Lung (tissue), 11 donors: ENCODE measurements at regions not wholly inside any gene's neighbourhood (a gene's known extent, or its start where the extent isn't known, plus 50 kb on each side); places are given as distances from the start of the nearest gene placed in this dataset.

ENCODE experiments used
- ATAC-seq: fragments of 200-7000 bp; cut with Tn5 transposase; one replicate; pipeline ENCODE4 v1.9.1; 2020; ENCODE audit warnings: moderate number of reproducible peaks; ENCODE audit not compliant: insufficient read depth, low FRiP score
- DNase-seq, 3 donors: peaks; one replicate each; pipeline ENCODE4 v3.0.0-alpha.2; 2013 to 2017
- H3K27ac ChIP-seq, 2 donors: one replicate each; pipeline ENCODE4 v1.5.1; 2013; ENCODE audit warnings: mild to moderate bottlenecking in 2 of 2, moderate library complexity in 2 of 2, control low read depth in 1 of 2, inconsistent platforms in 1 of 2, low read depth in 1 of 2, low read length in 1 of 2
- H3K27me3 ChIP-seq, 3 donors: one replicate each; pipeline ENCODE4 v1.5.1; 2013; ENCODE audit warnings: low read length in 2 of 3; ENCODE audit not compliant: control insufficient read depth in 3 of 3, insufficient read depth in 3 of 3
- H3K36me3 ChIP-seq, 4 donors: one replicate each; pipeline ENCODE4 v1.5.1; 2013; ENCODE audit warnings: low read length in 4 of 4, mild to moderate bottlenecking in 1 of 4, moderate library complexity in 1 of 4; ENCODE audit not compliant: control insufficient read depth in 4 of 4, insufficient read depth in 4 of 4
- H3K4me1 ChIP-seq, 5 donors: one replicate each; pipeline ENCODE4 v1.5.1; 2013; ENCODE audit warnings: low read length in 5 of 5, mild to moderate bottlenecking in 2 of 5, moderate library complexity in 1 of 5; ENCODE audit not compliant: control insufficient read depth in 5 of 5, insufficient read depth in 5 of 5
- H3K4me3 ChIP-seq: one replicate; pipeline ENCODE4 v1.5.1; 2013; ENCODE audit warnings: mild to moderate bottlenecking, control low read depth, moderate library complexity
- H3K9ac ChIP-seq, 2 donors: one replicate each; pipeline ENCODE4 v1.5.1; 2013; ENCODE audit warnings: low read length in 2 of 2, control low read depth in 1 of 2; ENCODE audit not compliant: insufficient read depth in 1 of 2
- H3K9me3 ChIP-seq, 4 donors: one replicate each; pipeline ENCODE4 v1.5.1; 2013; ENCODE audit warnings: low read length in 3 of 4, mild to moderate bottlenecking in 1 of 4, moderate library complexity in 1 of 4; ENCODE audit not compliant: control insufficient read depth in 4 of 4, insufficient read depth in 3 of 4
- CTCF ChIP-seq: IDR thresholded peaks from 2 replicates; pipeline ENCODE4 v1.5.1; 2012; ENCODE audit warnings: mild to moderate bottlenecking; ENCODE audit errors: control extremely low read depth, extremely low read depth
- WGBS, 2 donors: extraction: QIAGEN DNeasy Blood & Tissue Kit; methylation state at CpG; one replicate each; pipeline ENCODE4 v1.1.7; 2013; 5-methylcytosine and 5-hydroxymethylcytosine counted together
- donor health status: control.
- donor health status: control.
- donor health status: Bipolar disorder and iron deficiency.
- donor health status: healthy.
- donor health status: DM: yes; HTN: yes; CAD: no.

- DNase-seq (no peak), ATAC-seq (no peak)
- Histone ChIP-seq H3K4me1 (no peaks in the 10 kb centered on the region), H3K27me3 (no peaks in the 10 kb centered on the region), H3K4me3 (no peak overlapping the region), H3K27ac (no peak overlapping the region), H3K36me3 (no peaks in the 10 kb centered on the region), H3K9me3 (peaks cover 0 to 4% (median 0%) of the 10 kb centered on the region in 4 donors), H3K9ac (no peak overlapping the region)
- no peak for TF ChIP-seq CTCF
- 47 to 73% methylated on average over 2 of the region's 2 CpGs for WGBS, 2 donors
Measured at GRCh38 chr1:5231541-5232315, 577.3 kb downstream of the AJAP1 start.

GRCh38 chr1:5227114-5227513 lies 572.7 kb downstream of the AJAP1 start:
- H3K27ac ChIP-seq, result no peak overlapping the region
- WGBS, 2 donors, result 79 to 81% methylated on average over 8 of the region's 8 CpGs
- no peaks in the 10 kb centered on the region for H3K27me3 ChIP-seq
- no peak overlapping the region for H3K4me3 ChIP-seq
- H3K9me3 ChIP-seq, result no peaks in the 10 kb centered on the region
- H3K36me3 ChIP-seq, result no peaks in the 10 kb centered on the region
- H3K9ac ChIP-seq, result no peak overlapping the region
- TF ChIP-seq CTCF, result no peak
- ATAC-seq, result no peak
- DNase-seq, result no peak
- no peaks in the 10 kb centered on the region for H3K4me1 ChIP-seq

GRCh38 chr1:5225707-5226704 lies 571.6 kb downstream of the AJAP1 start:
- Histone ChIP-seq H3K27ac (no peak overlapping the region), H3K27me3 (no peaks in the 10 kb centered on the region), H3K9me3 (no peaks in the 10 kb centered on the region), H3K36me3 (no peaks in the 10 kb centered on the region), H3K4me3 (no peak overlapping the region), H3K4me1 (no peaks in the 10 kb centered on the region), H3K9ac (no peak overlapping the region)
- ATAC-seq (no peak), DNase-seq (no peak)
- WGBS, 2 donors, result 38 to 43% methylated on average over 20 of the region's 20 CpGs
- TF ChIP-seq CTCF, result no peak
